RCC 7860 (cell line): ENCODE measurements at regions not wholly inside any gene's neighbourhood (a gene's known extent, or its start where the extent isn't known, plus 50 kb on each side); places are given as distances from the start of the nearest gene placed in this dataset.

ENCODE experiments used
- DNase-seq: peaks from one replicate; pipeline ENCODE4 v3.0.0-alpha.2; 2015; ENCODE audit warnings: low spot score
- FAIRE-seq: peaks from 2 replicates; lab custom pipeline; 2012; peaks lifted over from hg19 to GRCh38; lab: Jason Lieb, UNC

GRCh38 chr5:52392321-52392720 lies 395.4 kb upstream of the ITGA1 start:
- FAIRE-seq (no peak), DNase-seq (no peak)

DNA sequence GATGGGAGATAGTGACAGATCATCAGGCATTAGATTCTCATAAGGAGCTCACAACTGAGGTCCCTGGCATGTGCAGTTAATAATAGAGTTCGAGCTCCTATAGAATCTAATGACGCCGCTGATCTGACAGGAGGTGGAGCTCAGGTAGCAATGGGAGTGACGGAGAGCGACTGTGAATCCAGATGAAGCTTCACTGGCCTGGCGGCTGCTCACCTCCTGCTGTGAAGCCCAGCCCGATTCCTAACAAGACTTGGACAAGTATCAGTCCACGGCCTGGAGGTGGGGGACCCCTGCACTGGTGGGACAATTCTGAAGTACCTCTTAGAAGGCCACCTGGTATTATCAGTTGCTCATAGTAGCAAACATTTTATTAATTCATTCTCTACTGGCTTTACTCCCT lies 377.9 kb upstream of the ITGA1 start:
- DNase-seq (no peak), FAIRE-seq (no peak)

DNA sequence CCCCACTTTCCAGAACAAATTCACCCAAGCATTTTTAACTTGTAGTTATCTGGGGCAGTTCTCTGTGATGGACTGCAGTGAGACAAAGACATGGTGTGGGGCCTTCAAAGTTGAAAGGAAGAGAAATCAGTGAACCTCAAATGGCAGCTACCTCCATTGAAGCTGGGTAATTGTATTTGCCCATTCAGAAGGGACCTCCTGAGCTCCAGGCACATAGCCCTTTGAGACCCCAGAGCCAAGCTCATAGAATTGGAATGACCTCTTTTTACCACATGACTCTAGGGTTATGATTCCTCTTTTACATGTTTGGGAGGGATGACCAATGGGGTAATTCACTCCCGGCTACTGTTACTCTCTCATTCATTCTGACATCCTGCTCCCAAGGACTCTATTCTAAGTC lies 368.4 kb upstream of the ITGA1 start:
- FAIRE-seq, result no peak
- no peak for DNase-seq

- FAIRE-seq (no peak), DNase-seq (no peak)
Observed at GRCh38 chr5:52427615-52428014, 360.1 kb upstream of the ITGA1 start.

GRCh38 chr5:52428977-52429489 lies 358.7 kb upstream of the ITGA1 start:
- FAIRE-seq, result no peak
- DNase-seq, result no peak

DNA sequence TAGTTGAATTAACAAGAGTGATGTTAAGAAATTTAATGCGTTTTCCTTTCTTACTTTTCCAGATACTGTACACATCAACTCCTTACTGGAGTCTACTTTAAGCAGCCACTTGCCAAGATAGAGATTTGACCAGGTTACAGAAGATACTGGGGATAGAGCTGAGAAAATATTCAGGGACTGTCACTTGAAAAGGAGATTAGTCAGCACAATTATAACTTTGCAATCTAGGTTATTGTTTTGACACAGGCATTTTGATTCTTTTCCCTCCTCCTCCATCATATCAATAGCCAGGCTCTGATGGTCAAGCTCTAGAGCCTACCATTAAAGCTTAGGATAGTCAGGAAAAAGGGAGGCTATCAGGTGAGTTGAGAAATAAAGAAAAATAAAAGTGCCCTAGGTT lies 345.9 kb upstream of the ITGA1 start:
- DNase-seq, result no peak
- no peak for FAIRE-seq

GRCh38 chr5:52443187-52443586 lies 344.5 kb upstream of the ITGA1 start:
- FAIRE-seq (no peak), DNase-seq (no peak)

GRCh38 chr5:52448111-52448510 lies 339.6 kb upstream of the ITGA1 start:
- DNase-seq (no peak), FAIRE-seq (no peak)

DNA sequence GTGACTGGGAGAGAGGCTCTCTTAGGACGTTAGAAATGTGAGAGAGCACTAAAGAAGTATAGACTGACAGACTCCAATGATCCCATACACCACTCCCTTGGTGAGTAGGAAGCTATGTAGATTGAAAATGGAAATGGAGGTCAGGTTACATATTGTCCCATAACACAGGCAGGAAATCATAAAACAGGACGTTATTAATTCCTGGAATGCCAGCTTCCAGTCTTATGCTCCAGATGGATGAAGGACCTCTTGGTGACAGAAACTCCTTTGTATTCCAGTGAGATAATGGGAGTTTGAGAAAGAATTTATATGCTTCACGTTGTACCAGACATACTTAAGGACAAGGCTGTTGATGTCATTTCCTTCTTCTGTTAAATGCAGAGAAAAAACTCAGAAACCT lies 338.2 kb upstream of the ITGA1 start:
- FAIRE-seq (no peak), DNase-seq (no peak)

DNA sequence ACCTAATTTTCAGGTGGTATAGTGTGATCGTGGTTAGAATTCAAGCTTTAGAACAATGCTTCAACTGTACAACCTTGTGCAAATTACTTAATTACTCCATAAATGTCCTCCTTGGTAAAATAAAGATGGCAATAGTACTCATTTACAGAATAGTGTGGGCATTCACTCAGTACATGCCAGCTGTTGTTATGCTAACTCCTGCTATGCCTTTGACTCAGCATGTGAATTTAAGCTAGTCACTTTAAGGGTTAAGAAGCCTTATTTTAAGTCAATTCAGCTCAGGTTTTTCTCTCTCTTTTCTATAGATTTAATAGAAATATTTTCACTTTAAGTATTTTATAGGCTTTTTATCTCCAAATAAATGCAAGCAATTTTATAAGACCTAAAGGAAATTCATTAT lies 335.6 kb upstream of the ITGA1 start:
- no peak for DNase-seq
- no peak for FAIRE-seq

DNA sequence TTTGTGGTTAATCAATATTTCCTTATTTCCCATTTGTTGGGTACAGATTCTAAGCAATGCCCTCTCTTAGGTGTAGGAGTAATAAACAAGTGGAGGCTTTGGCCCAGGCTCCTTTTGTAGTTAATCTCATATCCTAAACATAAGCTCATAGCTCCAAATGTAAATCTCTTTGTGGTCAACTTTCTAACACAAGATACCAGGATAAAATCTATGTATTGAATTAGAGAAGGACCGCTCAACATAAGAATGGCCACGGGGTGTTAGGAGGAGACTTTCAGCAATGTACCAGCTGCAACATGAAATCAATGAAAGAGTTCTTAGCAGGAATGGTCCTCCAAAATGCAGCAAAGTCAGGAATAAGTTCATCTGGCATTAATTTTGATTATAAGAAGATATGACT lies 334.5 kb upstream of the ITGA1 start:
- FAIRE-seq (no peak), DNase-seq (no peak)

- DNase-seq, result no peak
- no peak for FAIRE-seq
Observed at GRCh38 chr5:52455920-52456319, 331.8 kb upstream of the ITGA1 start.

DNA sequence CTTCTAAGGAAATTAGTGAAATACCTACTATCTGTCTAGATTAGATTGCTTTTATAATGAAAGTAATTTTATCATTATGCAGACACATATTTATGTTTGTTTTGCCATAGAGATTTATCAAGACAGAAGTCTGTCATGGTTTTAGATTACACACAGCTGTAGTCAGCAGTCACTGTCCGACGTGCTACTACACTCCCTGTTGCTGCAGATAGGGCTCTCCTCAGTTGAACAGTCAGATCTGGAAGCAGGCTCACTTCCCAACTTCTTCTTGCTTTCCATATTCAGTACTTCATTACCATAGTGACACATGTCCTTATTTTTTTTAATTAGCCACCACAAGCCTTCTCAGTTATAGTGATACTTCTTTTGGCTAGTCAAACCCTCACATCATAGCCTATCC lies 329.9 kb upstream of the ITGA1 start:
- DNase-seq, result no peak

DNA sequence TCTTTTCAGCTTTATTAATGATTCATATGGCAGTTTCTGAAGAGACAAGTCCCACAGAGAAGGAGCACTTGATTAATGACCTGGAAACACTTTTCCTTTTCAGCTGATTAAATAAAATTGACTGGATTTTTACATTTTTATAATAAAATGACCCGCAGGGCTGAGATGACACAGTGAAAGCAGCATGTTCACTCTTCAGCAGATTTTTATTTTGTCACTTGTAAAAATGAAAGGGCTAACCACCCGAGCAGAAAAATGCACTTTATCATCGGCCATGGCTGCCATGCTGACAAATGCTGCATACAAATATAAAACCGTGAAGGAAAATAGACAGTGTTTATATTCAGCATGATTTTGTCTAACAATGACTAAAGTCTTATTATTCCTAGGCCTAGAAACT lies 321.6 kb upstream of the ITGA1 start:
- FAIRE-seq (no peak), DNase-seq (no peak)

More for the DNA sequence above, 329.9 kb upstream of the ITGA1 start:
- FAIRE-seq, result no peak

- DNase-seq, result no peak
- FAIRE-seq, result no peak
Observed at GRCh38 chr5:52466749-52467520, 320.8 kb upstream of the ITGA1 start.

- no peak for FAIRE-seq
- no peak for DNase-seq
Observed at GRCh38 chr5:52468976-52469375, 318.7 kb upstream of the ITGA1 start.

DNA sequence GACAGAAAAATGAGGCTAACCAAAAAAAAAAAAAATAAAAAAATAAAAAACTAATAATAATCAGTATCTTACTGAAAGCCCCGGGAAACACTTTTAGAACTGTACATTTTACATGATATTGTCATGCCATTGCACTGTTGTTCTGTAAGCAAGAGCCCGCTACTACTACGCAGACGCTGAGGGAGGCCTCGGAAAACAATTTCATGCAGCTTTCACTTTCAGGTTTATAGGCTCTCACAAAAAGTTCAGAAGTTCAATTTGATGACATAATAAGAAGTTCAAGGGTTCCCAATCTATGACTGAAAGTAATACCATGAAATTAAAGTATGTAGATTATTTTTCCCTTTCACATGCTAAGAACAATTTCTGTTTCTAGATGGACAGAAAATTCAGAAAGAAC lies 318.3 kb upstream of the ITGA1 start:
- DNase-seq (no peak), FAIRE-seq (no peak)

- FAIRE-seq (no peak), DNase-seq (no peak)
Observed at GRCh38 chr5:52469835-52470234, 317.9 kb upstream of the ITGA1 start.

DNA sequence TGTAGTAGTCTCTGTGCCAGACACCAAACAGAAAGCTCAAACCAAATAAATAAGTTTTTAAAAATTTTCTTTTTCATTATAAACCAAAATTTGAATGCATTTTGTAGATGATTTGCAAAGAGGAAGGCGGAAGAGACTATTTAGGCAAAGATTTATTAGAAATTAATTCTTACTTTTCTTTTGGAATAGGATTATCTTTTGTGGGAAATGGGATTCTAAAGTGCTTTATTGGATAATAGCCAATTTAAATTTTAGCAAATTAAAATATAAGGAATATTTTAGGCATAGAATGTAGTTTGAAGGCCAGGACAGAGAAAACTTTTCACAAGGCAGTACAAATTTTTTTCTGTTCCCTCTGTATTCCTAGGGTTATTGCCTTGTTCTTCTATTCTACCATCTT lies 311.4 kb upstream of the ITGA1 start:
- DNase-seq (no peak), FAIRE-seq (no peak)

DNA sequence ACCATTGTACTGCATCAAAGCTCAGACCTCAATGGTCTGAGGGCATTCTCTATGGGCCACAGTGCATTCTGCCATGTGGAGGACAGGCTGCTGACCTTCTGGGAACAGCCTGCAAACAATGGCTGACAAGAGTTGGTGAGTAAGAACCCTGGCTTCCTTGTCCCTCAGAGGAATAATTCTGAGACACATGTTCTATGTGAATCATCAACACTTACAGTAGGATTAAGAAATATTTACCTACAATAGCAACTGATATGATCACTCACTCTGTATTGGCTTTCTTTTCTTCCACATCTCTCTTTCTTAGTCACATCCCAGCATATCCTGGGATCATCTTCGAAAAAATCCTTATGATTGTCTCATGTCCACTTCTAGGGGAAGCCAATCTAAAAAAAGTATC lies 306.5 kb upstream of the ITGA1 start:
- no peak for DNase-seq
- FAIRE-seq, result no peak

DNA sequence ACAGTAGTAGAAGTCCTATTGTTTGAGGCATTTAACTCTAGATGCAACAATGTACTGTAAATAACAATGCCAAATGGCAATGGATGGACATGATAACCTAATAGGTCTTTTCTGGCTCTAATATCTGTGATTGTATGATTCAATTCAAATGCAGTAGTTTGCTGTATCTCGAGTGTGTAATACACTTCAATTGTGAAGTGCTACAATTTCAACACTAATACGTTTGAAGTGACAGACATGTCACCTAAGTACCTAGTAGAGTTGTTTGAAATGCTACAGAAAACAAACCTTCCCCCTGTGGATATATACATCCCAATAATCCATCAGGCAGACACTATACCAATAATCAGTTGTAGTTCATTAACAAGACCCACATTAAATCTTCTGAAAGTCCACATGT lies 305.9 kb upstream of the ITGA1 start:
- no peak for FAIRE-seq
- no peak for DNase-seq

DNA sequence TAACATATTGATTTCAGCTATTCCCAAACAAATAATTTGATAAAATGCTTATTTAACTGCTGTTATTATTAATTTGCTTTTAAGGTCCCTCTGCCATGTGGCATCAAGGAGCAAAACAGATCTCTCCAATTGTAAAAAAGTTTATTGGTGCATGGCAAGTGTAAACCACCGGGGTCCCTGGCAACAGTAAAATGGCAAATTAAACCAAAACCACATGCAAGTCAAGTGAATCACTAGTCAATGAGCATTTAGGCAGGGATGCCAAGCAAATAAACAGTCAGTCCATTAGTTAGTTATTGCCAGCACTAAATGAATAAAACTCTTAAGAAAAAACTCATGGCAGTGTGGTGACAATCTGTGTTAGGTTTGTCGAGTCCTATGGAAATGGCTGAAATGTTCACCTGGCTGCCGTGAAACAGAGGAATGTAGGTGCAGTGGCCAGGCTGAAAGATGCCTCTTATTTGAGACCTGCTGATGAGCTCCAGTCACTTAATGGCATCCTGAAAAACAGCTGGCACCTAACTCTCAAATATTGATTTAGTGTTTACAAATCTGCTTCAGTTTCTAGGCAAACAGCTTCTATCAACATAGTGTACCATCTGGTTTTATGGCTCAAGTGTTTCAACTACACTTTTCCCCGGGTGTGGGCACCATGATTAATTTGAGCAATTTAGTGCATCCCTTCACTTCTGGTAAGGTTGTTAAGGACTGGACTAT lies 296.5 kb upstream of the ITGA1 start:
- FAIRE-seq (no peak), DNase-seq (no peak)
